Fibroblast of mammary gland (primary cell): ENCODE measurements at regions not wholly inside any gene's neighbourhood (a gene's known extent, or its start where the extent isn't known, plus 50 kb on each side); places are given as distances from the start of the nearest gene placed in this dataset.

Experiments used
- DNase-seq: peaks from one replicate; pipeline ENCODE4 v3.0.0-alpha.2; 2010; ENCODE audit warnings: low read depth
- H3K4me3 ChIP-seq: 2 replicates; pipeline ENCODE4 v1.5.1; 2011; ENCODE audit warnings: low read depth, mild to moderate bottlenecking, low read length, moderate library complexity; ENCODE audit not compliant: control insufficient read depth
- TF ChIP-seq, protein P1 (sequence below): conservative IDR thresholded peaks from 2 replicates; pipeline ENCODE4 v1.5.1; 2011; ENCODE audit warnings: low read depth, low read length, inconsistent platforms; ENCODE audit not compliant: control insufficient read depth, insufficient read depth

- no peak for DNase-seq
- TF ChIP-seq, protein P1, sequence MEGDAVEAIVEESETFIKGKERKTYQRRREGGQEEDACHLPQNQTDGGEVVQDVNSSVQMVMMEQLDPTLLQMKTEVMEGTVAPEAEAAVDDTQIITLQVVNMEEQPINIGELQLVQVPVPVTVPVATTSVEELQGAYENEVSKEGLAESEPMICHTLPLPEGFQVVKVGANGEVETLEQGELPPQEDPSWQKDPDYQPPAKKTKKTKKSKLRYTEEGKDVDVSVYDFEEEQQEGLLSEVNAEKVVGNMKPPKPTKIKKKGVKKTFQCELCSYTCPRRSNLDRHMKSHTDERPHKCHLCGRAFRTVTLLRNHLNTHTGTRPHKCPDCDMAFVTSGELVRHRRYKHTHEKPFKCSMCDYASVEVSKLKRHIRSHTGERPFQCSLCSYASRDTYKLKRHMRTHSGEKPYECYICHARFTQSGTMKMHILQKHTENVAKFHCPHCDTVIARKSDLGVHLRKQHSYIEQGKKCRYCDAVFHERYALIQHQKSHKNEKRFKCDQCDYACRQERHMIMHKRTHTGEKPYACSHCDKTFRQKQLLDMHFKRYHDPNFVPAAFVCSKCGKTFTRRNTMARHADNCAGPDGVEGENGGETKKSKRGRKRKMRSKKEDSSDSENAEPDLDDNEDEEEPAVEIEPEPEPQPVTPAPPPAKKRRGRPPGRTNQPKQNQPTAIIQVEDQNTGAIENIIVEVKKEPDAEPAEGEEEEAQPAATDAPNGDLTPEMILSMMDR: no peak
- H3K4me3 ChIP-seq: no peak overlapping the region
Observed at GRCh38 chr12:63041601-63042000, 106.7 kb upstream of the PPM1H start.

GRCh38 chr12:63040526-63041220 lies 105.7 kb upstream of the PPM1H start:
- TF ChIP-seq, protein P1: no peak
- DNase-seq: no peak
- H3K4me3 ChIP-seq: no peak overlapping the region

- no peak for DNase-seq
- H3K4me3 ChIP-seq: no peak overlapping the region
- TF ChIP-seq, protein P1: no peak
Observed at GRCh38 chr12:63038713-63039100, 103.8 kb upstream of the PPM1H start.

DNA sequence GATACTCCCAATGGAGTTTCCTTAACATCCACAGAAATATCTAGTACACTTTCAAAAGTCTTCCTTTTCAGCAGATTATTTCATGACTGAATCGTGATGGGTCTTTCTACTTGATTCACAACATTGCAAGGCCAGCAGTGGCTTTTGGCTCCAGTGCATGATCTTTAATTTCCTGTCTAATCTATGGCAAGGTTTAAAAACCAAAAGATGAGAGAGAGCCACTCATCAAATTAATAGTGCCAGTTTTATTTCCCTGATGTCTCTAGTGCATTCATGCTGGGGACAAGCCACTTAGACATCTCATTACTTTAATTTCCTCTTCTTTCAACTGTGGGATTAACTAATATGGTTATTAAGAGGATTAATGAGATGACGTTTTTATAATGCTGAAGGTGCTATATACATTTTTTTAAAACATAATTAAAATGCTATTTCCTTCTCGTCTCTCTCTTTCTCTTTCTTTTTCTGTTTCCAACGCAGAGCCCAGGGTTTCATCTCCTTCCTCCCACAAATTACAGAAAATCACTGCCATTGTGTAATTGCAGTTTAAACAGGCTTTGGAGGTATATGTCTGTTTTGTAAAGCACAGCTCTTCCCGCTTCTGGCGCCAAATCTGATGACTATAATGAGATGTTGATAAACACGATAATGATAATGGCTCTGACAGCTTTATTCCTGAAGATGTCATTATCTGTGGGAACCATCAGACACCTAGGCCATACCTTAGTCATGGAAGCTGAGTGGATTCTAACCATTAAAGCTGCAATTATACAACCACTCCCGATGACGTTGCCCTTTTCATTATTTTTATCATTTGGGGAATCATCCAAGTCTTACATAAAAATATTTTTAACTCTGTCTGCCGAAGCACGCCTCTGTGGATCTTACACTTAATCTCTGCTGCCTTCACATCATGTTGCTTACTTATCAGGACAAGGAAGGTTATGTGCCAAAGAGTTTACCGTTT lies 103.1 kb upstream of the PPM1H start:
- no peak overlapping the region for H3K4me3 ChIP-seq
- TF ChIP-seq, protein P1: no peak
- DNase-seq: no peak

DNA sequence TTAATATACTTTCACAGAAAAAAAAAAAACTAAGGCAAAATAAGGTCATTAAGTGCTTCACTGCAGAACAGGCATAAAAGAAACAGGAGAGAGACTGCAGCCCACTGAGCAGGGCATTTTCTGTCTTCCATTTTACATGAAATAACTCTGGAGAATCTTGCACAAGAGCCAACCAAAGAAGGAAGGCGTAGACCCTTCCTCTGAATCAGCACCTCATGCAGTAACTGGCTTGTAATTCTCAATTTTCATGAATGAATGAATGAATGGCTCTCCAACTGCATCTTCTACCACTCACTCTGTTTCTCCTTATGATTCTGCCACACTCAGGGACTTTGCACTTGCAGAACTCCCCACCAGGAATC lies 102.0 kb upstream of the PPM1H start:
- H3K4me3 ChIP-seq: no peak overlapping the region
- TF ChIP-seq, protein P1: no peak
- DNase-seq: no peak

GRCh38 chr12:63036216-63036973 lies 101.4 kb upstream of the PPM1H start:
- no peak overlapping the region for H3K4me3 ChIP-seq
- TF ChIP-seq, protein P1: no peak
- no peak for DNase-seq
